ENCODE measurements at regions not wholly inside any gene's neighbourhood (a gene's known extent, or its start where the extent isn't known, plus 50 kb on each side); places are given as distances from the start of the nearest gene placed in this dataset.

- Histone ChIP-seq H3K9me3 (ENCODE audit: control insufficient read depth, insufficient read depth, low read depth, low read length) (no peaks in the 10 kb centered on the region), H3K36me3 (ENCODE audit: control insufficient read depth in 2 of 2, insufficient read depth in 1 of 2, low read length in 2 of 2) (no peaks in the 10 kb centered on the region), H3K4me3 (ENCODE audit: low read depth, low read length) (no peak overlapping the region), H3K27ac (ENCODE audit: extremely low read depth, low read depth, low read length) (no peak overlapping the region), H3K4me1 (ENCODE audit: control insufficient read depth, insufficient read depth, low read length) (peaks cover 8% of the 10 kb centered on the region)
- POLR2A ChIA-PET = no interaction called here
- no peak for TF ChIP-seq ZNF169 (tag by site-specific recombination; IDR thresholded peaks at IDR 0.05)
- TF ChIP-seq, protein P1, sequence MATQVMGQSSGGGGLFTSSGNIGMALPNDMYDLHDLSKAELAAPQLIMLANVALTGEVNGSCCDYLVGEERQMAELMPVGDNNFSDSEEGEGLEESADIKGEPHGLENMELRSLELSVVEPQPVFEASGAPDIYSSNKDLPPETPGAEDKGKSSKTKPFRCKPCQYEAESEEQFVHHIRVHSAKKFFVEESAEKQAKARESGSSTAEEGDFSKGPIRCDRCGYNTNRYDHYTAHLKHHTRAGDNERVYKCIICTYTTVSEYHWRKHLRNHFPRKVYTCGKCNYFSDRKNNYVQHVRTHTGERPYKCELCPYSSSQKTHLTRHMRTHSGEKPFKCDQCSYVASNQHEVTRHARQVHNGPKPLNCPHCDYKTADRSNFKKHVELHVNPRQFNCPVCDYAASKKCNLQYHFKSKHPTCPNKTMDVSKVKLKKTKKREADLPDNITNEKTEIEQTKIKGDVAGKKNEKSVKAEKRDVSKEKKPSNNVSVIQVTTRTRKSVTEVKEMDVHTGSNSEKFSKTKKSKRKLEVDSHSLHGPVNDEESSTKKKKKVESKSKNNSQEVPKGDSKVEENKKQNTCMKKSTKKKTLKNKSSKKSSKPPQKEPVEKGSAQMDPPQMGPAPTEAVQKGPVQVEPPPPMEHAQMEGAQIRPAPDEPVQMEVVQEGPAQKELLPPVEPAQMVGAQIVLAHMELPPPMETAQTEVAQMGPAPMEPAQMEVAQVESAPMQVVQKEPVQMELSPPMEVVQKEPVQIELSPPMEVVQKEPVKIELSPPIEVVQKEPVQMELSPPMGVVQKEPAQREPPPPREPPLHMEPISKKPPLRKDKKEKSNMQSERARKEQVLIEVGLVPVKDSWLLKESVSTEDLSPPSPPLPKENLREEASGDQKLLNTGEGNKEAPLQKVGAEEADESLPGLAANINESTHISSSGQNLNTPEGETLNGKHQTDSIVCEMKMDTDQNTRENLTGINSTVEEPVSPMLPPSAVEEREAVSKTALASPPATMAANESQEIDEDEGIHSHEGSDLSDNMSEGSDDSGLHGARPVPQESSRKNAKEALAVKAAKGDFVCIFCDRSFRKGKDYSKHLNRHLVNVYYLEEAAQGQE (tag by site-specific recombination; IDR thresholded peaks at IDR 0.05) = no peak
- no peak for TF ChIP-seq ZNF211 (tag by site-specific recombination; IDR thresholded peaks at IDR 0.05; ENCODE audit: low read depth)
- TF ChIP-seq ZNF398 (tag by site-specific recombination; IDR thresholded peaks at IDR 0.05) = no peak
- TF ChIP-seq, protein P2, sequence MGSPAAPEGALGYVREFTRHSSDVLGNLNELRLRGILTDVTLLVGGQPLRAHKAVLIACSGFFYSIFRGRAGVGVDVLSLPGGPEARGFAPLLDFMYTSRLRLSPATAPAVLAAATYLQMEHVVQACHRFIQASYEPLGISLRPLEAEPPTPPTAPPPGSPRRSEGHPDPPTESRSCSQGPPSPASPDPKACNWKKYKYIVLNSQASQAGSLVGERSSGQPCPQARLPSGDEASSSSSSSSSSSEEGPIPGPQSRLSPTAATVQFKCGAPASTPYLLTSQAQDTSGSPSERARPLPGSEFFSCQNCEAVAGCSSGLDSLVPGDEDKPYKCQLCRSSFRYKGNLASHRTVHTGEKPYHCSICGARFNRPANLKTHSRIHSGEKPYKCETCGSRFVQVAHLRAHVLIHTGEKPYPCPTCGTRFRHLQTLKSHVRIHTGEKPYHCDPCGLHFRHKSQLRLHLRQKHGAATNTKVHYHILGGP (tag by site-specific recombination; IDR thresholded peaks at IDR 0.05) = no peak
- TF ChIP-seq REPIN1 (tag by site-specific recombination; IDR thresholded peaks at IDR 0.05; ENCODE audit: low read depth) = no peak
- no peak for TF ChIP-seq ZIC2 (tag by site-specific recombination; IDR thresholded peaks at IDR 0.05)
- no peak for TF ChIP-seq ZNF112 (tag by site-specific recombination; IDR thresholded peaks at IDR 0.05)
- TF ChIP-seq ZNF610 (tag by site-specific recombination; IDR thresholded peaks at IDR 0.05; ENCODE audit: borderline replicate concordance) = no peak
- TF ChIP-seq MZF1 (tag by site-specific recombination; IDR thresholded peaks at IDR 0.05; ENCODE audit: borderline replicate concordance) = no peak
- no peak for TF ChIP-seq ZNF658 (tag by site-specific recombination; IDR thresholded peaks at IDR 0.05)
- TF ChIP-seq ZNF585B (tag by site-specific recombination; IDR thresholded peaks at IDR 0.05) = no peak
- no peak for TF ChIP-seq ZNF274 (IDR thresholded peaks at IDR 0.05; ENCODE audit: low read length)
- no peak for TF ChIP-seq ZNF274 (tag by site-specific recombination; IDR thresholded peaks at IDR 0.05; ENCODE audit: borderline replicate concordance)
- no peak for TF ChIP-seq ZNF513 (tag by site-specific recombination; IDR thresholded peaks at IDR 0.05)
- TF ChIP-seq ZNF629 (tag by site-specific recombination; IDR thresholded peaks at IDR 0.05) = no peak
- CTCF ChIA-PET = interaction anchor here (0.6 kb wide), 2 partner anchors 31 to 142 kb away, joined by 3 to 5 read pairs; no protein-coding TSS in a partner anchor
Measured at GRCh38 chr12:96093543-96094196, 58.3 kb upstream of the LTA4H start.

DNA sequence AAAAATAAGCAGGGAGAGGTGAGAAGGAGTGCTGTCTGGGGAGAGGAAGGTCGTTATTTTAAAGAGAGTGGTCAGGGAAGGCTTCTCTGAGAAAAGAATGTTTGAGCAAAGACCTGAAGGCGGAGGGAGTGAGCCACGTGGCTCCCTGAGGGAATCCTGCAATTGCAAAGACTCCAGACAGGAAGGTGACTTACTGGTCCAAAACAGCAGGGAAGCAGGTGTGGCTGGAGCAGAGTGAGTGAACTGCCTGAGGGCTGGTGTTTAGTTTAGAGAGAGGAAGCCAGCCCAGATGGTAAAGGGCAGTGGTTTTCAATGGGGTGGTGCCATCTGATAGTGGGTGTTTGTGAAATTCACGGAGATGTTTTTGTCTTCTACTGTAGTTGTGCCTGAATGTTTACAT lies 58.8 kb upstream of the LTA4H start:
- CTCF ChIA-PET = interaction anchor here (0.6 kb wide), 1 partner anchor 59 kb away, joined by 3 read pairs; the partner anchor contains the start of gene LTA4H
- POLR2A ChIA-PET = no interaction called here
- Histone ChIP-seq H3K27ac (ENCODE audit: extremely low read depth, low read depth, low read length) (no peak overlapping the region), H3K4me3 (ENCODE audit: low read depth, low read length) (no peak overlapping the region), H3K9me3 (ENCODE audit: control insufficient read depth, insufficient read depth, low read depth, low read length) (no peaks in the 10 kb centered on the region), H3K36me3 (ENCODE audit: control insufficient read depth in 2 of 2, insufficient read depth in 1 of 2, low read length in 2 of 2) (no peaks in the 10 kb centered on the region), H3K4me1 (ENCODE audit: control insufficient read depth, insufficient read depth, low read length) (peaks cover 8% of the 10 kb centered on the region)
- TF ChIP-seq KLF1 (tag by site-specific recombination; IDR thresholded peaks at IDR 0.05) = peak; percentile 85
- no peak for TF ChIP-seq ZNF629 (tag by site-specific recombination; IDR thresholded peaks at IDR 0.05)
- TF ChIP-seq ZBTB7A (tag by site-specific recombination; IDR thresholded peaks at IDR 0.05; ENCODE audit: low read depth) = no peak
